WTC11 (cell line): ENCODE measurements at regions not wholly inside any gene's neighbourhood (a gene's known extent, or its start where the extent isn't known, plus 50 kb on each side); places are given as distances from the start of the nearest gene placed in this dataset.

Experiments
- ATAC-seq: fragments of 200-7000 bp; cut with Tn5 transposase; 2 replicates; pipeline ENCODE4 v1.10.0; 2021; ENCODE audit warnings: mild to moderate bottlenecking, moderate library complexity
- CTCF ChIA-PET: fragments of 300-600 bp; sonication (Branson Sonifier 250); formaldehyde crosslinking; loops from one replicate; lab custom pipeline; 2021; ENCODE audit warnings: antibody characterized with exemption; lab: Charles Lee
- POLR2A ChIA-PET: fragments of 350-600 bp; sonication (Branson Sonifier 250); formaldehyde crosslinking; loops from one replicate; lab custom pipeline; 2021; ENCODE audit warnings: antibody characterized with exemption; lab: Charles Lee
- DNase-seq: peaks from one replicate; pipeline ENCODE4 v3.0.0; 2021; ENCODE audit warnings: low spot score
- H3K27ac Mint-ChIP-seq: 2 replicates; pipeline ENCODE4 v1.8.0; 2021; ENCODE audit warnings: mixed read lengths
- H3K27me3 Mint-ChIP-seq: 2 replicates; pipeline ENCODE4 v1.8.0; 2021; ENCODE audit warnings: low read depth, mild to moderate bottlenecking, moderate library complexity, mixed read lengths
- H3K36me3 Mint-ChIP-seq: 2 replicates; pipeline ENCODE4 v1.8.0; 2021; ENCODE audit warnings: mixed read lengths
- H3K4me1 Mint-ChIP-seq: 2 replicates; pipeline ENCODE4 v1.8.0; 2022; ENCODE audit warnings: mixed read lengths
- H3K4me3 Mint-ChIP-seq: 2 replicates; pipeline ENCODE4 v1.8.0; 2021; ENCODE audit warnings: mild to moderate bottlenecking, moderate library complexity, mixed read lengths
- H3K9me3 Mint-ChIP-seq: 2 replicates; pipeline ENCODE4 v1.8.0; 2021; ENCODE audit warnings: mixed read lengths
- ATF6 ChIP-seq: sonication (generic); formaldehyde crosslinking; IDR thresholded peaks from 2 replicates; pipeline ENCODE4 v1.8.1; 2023; ENCODE audit warnings: mild to moderate bottlenecking, missing genetic modification reagents
- EMX1 ChIP-seq: fragments of 250-450 bp; sonication (Bioruptor Pico); IDR thresholded peaks from 2 replicates; pipeline ENCODE4 v1.8.0; 2021; ENCODE audit warnings: mild to moderate bottlenecking
- ERG ChIP-seq: fragments of 250-450 bp; sonication (Bioruptor Pico); IDR thresholded peaks from 2 replicates; pipeline ENCODE4 v1.8.0; 2021; ENCODE audit warnings: mild to moderate bottlenecking
- FOXK1 ChIP-seq: sonication (generic); formaldehyde crosslinking; IDR thresholded peaks from 2 replicates; pipeline ENCODE4 v1.8.0; 2022; ENCODE audit warnings: mild to moderate bottlenecking, moderate library complexity, missing genetic modification reagents
- GRHL2 ChIP-seq: fragments of 250-450 bp; sonication (Bioruptor Pico); IDR thresholded peaks from 2 replicates; pipeline ENCODE4 v1.8.0; 2022; ENCODE audit warnings: mild to moderate bottlenecking, moderate library complexity; ENCODE audit not compliant: insufficient replicate concordance, severe bottlenecking
- MAX ChIP-seq: sonication (generic); formaldehyde crosslinking; IDR thresholded peaks from 2 replicates; pipeline ENCODE4 v1.8.0; 2022; ENCODE audit warnings: mild to moderate bottlenecking, missing genetic modification reagents
- OVOL2 ChIP-seq: fragments of 250-450 bp; sonication (Bioruptor Pico); IDR thresholded peaks from 2 replicates; pipeline ENCODE4 v1.9.0; 2021; ENCODE audit warnings: mild to moderate bottlenecking, borderline replicate concordance
- PRDM15 ChIP-seq: sonication (generic); formaldehyde crosslinking; IDR thresholded peaks from 2 replicates; pipeline ENCODE4 v1.8.0; 2022; ENCODE audit warnings: missing genetic modification reagents
- ZBTB21 ChIP-seq: sonication (generic); formaldehyde crosslinking; IDR thresholded peaks from 2 replicates; pipeline ENCODE4 v1.8.1; 2023; ENCODE audit warnings: mild to moderate bottlenecking, missing genetic modification reagents, borderline replicate concordance
- ZBTB43 ChIP-seq: sonication (generic); formaldehyde crosslinking; IDR thresholded peaks from 2 replicates; pipeline ENCODE4 v1.8.1; 2023; ENCODE audit warnings: mild to moderate bottlenecking, missing genetic modification reagents
- ZNF121 ChIP-seq: sonication (generic); formaldehyde crosslinking; IDR thresholded peaks from 2 replicates; pipeline ENCODE4 v1.8.0; 2023; ENCODE audit warnings: missing genetic modification reagents
- ZNF425 ChIP-seq: fragments of 250-450 bp; sonication (Bioruptor Pico); conservative IDR thresholded peaks from 2 replicates; pipeline ENCODE4 v1.9.0; 2021; ENCODE audit warnings: mild to moderate bottlenecking
- ZNF671 ChIP-seq: fragments of 250-450 bp; sonication (Bioruptor Pico); IDR thresholded peaks from 2 replicates; pipeline ENCODE4 v1.8.0; 2021; ENCODE audit warnings: mild to moderate bottlenecking

- TF ChIP-seq PRDM15 (CRISPR knock-in tag), result no peak
These were observed 125.3 kb upstream of the C1QTNF9B start (continued) for GRCh38 chr13:24022568-24022967.

GRCh38 chr13:24023073-24023472 is 125.8 kb upstream of the C1QTNF9B start:
- H3K9me3 Mint-ChIP-seq, result peaks cover 17% of the 10 kb centered on the region
- POLR2A ChIA-PET, result no interaction called here
- no peak for TF ChIP-seq OVOL2 (CRISPR knock-in tag)
- TF ChIP-seq ZNF671 (CRISPR knock-in tag), result no peak
- no peak for TF ChIP-seq ZBTB43 (CRISPR knock-in tag)
- no peak for TF ChIP-seq GRHL2 (CRISPR knock-in tag)
- TF ChIP-seq FOXK1 (CRISPR knock-in tag), result no peak
- no peak for TF ChIP-seq EMX1 (CRISPR knock-in tag)
- no peak for TF ChIP-seq MAX (CRISPR knock-in tag)
- TF ChIP-seq ERG (CRISPR knock-in tag), result no peak
- no peak for TF ChIP-seq ZNF121 (CRISPR knock-in tag)
- no peak for TF ChIP-seq ZNF425
- no peak for TF ChIP-seq ZBTB21 (CRISPR knock-in tag)
- no peak for TF ChIP-seq ATF6 (CRISPR knock-in tag)
- ATAC-seq (no peak), DNase-seq (no peak)
- H3K4me1 Mint-ChIP-seq, result no peaks in the 10 kb centered on the region
- CTCF ChIA-PET, result interaction anchor here (4.6 kb wide), 1 partner anchor 196 kb away, joined by 59 read pairs; no protein-coding TSS in a partner anchor
- no peaks in the 10 kb centered on the region; the same call in 1 of the 2 replicates for H3K27me3 Mint-ChIP-seq
- H3K27ac Mint-ChIP-seq, result no peak overlapping the region
- H3K36me3 Mint-ChIP-seq, result peaks cover 5% of the 10 kb centered on the region; the same call in 1 of the 2 replicates
- H3K4me3 Mint-ChIP-seq, result no peak overlapping the region
